SKM-1 treated with dmso at 0.1 percent for 144 hours (cell line): ENCODE measurements at regions not wholly inside any gene's neighbourhood (a gene's known extent, or its start where the extent isn't known, plus 50 kb on each side); places are given as distances from the start of the nearest gene placed in this dataset.

ENCODE experiments used
- DNase-seq: peaks from one replicate; lab custom pipeline; 2025; ENCODE audit not compliant: unreplicated experiment; lab: John Stamatoyannopoulos, UW

DNA sequence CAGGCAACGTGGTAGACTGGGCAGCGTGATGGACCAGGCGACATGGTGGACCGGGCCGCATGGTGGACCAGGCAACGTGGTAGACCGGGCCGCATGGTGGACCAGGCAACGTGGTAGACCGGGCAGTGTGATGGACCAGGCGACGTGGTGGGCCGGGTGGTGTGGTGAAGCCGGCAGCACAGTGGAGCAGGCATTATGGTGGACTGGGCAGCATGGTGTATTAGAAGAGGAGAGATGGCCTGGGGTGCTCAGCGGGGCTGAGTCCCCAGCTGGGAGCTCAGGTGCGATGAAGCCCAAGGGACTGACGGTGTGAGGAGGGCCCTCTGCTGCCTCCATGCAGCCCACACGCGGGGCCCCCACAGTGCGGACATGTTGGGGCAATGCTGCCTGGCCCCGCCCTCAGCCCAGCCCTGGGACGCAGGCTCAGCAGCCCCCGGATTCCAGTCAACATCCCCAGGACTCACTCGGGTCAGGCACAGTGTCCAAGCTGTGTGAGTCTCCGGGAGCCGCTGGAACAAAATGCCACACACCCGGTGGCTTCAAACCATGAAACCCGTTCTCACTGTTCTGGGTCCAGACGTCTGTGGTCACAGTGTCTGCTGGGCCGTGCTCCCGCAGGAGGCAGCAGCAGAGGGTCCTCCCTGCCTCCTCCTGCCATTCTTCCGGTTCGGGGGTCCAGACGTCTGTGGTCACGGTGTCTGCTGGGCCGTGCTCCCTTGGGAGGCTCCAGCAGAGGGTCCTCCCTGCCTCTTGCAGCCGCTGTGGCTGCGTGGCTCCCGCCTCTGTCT, 1084.9 kb downstream of the BRD1 start:
- no peak for DNase-seq

DNA sequence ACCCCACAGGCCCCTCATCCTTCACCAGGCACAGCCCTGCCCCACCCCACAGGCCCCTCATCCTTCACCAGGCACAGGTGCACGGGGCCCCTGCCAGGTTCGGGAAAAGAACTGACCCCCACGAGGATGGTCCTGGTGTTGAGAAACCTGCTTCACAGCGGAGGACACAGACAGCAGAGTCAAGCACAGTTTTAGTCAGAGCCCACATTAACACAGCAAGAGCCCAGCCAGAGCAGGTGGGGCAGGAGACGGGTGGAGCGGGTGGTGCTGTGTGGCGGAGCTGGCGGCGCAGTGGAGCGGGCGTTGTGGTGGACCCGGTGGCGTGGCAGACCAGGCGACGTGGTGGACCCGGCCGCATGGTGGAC, 1085.5 kb downstream of the BRD1 start:
- no peak for DNase-seq

DNA sequence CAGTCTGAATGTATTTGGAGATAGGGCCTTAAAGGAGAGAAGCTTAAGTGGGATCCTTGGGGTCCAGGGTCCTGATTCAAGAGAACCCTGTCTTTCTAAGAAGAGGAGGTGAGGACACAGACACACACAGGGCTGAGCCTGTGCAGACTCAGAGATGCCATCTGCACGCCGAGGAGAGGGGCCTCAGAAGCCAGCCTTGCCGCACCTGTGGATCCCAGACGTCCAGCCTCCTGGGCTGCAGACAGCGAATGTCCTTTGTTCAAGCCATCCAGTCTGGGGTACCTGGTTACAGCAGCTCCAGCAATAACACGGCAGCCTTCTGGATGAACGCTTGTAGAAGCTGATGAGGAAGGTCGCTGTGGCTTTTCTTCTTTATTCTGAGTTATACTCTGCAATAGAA, 1086.1 kb downstream of the BRD1 start:
- DNase-seq: no peak

DNA sequence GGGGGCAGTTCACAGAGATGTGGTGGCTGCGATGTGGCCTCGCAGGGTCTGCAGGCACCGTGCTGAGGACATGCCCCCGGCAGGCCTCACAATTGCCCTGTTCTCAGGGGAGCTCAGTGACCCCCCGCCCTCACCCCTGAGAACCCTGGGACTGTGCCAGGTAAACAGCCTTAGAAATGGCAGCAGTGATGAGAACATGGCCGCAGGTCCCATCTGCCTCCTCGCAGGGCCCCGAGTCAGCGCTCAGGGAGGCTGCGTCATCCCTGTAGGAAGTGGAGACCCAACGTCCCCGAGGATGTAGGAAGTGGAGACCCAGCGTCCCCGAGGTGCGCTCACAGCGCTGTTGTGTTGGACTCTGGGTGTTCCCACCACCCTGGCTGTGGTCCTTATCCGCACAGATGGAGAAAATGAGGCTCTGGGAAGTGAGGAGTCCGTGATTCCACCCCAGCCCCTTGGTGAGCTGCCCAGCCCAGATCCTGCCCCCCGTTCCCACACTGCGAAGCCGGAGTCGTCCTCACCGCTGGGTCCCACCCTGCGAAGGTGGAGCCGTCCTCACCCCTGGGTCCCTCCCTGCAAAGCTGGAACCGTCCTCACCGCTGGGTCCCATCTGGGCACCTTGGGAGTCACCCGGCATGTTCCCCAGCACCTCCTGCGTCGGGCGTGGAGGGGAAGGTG, 1086.8 kb downstream of the BRD1 start:
- DNase-seq: no peak

DNA sequence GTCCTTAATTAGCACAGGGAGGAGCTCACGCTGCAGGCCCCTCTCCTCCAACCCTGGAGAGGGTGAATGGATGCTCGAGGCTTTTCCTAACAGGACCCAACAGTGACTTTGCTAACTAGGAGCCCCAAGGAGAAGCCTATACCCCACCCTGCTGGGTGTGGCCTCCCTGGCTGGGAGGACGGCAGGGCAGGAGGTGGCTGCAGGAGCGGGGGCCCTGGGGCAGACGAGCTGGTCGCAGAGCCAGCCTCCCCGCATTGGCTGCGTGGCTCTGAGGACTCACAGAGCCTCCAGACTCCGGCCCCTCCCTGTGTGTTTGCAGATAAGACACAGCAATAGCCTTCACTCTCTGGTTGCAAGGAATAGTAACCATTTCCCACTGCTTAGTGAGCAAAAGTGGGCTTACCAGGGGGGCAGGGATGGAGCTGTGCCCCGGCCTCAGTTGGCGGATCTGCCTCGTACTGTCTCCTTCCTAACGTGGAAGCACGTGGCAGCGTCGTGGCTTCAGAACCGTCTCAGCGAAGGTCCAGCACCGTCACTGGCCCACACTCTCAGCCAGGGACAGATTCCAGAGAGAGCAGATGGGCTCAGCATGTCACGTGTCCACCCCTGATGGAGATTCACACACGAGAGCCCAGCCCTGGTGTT, 1087.5 kb downstream of the BRD1 start:
- DNase-seq: no peak

DNA sequence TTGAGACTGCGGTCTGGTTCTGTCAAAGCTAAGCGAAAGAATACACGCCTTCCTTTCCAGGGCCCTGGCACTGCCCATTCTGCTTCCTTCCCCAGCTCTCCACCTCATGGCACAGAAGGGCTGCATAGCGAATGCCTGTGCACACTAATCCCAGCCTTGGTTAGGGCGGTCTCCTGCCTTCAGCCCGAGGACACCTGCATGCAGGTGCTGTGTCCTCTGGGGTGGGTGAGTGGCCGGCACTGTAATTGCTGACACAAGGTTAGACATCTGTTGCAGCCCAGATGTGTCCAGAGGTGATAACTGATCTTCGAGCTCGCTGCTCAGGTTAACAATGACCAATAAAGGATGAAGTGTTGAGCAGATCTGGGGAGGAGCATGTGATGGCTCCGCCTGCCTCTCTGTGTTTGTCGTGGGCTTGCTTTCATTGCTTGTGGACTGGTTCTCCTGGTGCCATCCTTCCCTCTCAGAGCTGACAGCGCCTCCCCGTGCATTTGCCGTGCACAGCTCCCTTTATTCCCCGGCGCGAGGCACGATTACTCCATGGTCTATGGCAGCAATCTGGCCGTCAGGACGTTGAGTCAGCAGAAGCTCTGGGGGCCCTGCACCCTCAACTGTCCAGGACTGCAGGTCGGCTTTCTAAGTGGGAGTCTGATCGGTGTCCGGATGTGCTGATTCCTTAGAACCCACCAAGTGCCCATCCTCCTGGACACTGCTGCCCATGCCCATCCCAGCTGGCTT, 1088.2 kb downstream of the BRD1 start:
- DNase-seq: no peak

DNA sequence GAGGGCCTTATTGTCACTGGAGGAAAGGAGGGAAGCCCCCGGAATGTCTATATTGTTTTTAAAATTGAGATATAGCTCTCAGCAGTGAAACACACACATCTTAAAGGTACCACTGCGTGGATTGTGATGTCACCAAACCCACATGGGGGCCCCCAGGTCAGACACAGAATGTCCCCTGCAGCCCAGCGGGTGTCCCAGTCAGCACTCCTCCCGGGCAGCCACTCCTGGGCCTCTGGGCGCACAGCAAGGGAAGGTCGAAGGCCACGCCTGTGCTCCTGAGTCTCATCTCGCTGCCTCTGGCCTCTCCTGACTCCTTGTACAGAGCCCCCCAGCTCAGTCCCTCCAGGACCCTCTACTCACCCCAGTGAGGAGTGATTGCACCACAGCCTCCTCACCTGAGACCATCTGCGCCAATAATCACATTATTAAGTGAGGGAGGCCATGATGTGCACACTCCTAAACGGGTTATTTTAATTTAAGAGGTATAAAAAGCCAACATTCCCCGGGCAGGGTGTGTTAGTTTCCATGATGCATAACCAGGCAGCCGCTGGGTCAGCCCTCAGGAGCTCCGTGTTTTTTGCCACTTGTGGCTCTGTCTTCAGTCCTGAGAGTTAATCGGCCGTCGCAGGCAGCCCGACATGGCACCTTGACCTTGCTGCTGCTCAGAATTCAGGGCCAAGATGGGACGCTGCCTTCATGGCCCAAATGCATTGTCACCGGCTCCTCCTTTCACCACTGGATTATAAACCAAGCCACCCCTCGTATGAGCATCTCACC, 1089.3 kb downstream of the BRD1 start:
- DNase-seq: no peak

DNA sequence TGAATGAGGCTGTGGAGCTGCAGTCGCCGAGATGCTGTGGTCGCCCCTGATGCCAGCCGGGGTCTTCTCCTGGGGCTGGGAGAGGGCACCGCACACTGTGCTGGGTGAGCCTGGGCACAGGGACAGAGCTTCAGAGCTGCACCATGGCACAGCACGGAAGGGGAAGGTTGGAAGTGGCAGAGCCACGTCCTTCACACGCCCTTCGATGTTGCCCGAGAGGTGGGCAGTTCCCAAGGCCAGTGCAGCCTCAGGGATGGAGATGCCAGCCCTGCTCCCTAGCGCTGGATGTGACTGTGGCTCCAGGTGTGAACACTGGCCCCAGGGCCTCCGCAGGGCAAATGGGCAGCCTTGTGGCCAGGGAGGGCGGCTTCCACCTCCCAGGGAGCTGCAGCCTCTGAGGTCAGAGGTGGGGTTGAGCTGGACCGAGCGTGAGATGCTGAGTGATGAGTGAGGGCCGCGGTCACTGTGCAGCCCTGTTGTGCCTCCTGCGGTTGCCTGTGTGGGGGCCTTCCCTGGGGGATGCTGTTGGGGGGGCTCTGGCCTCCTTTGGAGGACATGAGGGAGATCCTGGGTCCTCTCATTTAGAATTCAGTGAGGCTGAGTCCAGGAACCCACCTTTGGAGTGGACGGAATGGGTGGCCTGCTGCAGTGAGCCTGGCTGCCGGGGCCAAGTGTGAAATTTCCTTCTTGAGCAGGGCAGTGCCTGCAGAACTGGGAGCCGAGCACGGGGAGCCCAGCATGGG, 1090.0 kb downstream of the BRD1 start:
- DNase-seq: no peak

DNA sequence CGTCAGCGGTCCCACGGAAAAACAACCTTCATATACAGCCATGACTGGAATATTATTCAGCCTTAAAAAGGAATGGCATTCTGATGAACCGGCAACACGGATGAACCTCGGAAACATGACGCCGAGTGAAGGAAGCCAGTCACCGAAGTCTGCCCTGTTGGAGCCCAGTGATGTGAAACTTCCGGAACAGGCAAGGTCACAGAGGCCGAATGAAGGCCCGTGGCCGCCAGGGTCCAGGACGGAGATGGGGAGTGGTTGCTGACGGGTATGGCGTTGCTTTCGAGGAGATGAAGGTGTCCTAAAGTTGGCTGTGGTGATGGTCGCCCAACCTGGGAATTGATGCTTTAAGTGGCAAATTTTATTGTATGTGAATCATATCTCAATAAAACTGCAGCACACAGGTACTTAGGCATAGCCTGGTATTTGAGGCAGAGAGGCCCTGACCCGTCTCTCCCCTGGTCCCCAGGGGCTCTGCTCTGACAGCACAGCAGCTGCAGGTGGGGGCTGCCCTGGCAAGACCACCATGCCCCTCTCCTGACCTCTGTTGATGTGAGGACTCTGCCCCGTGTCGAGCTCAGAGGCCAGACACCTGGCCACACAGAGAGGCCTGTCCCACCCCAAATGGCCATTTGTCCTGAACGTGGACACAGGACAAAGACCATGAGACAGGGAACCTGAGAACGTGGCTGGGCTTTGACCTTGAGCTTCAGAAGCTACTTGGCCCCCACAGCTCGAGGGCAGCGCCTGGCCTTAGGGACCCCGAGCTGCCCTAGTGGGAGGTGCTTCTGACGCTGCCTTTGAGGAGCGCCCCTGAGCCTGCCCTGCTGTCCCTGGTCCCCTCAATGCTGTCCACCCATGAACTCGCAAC, 1090.8 kb downstream of the BRD1 start:
- DNase-seq: no peak

DNA sequence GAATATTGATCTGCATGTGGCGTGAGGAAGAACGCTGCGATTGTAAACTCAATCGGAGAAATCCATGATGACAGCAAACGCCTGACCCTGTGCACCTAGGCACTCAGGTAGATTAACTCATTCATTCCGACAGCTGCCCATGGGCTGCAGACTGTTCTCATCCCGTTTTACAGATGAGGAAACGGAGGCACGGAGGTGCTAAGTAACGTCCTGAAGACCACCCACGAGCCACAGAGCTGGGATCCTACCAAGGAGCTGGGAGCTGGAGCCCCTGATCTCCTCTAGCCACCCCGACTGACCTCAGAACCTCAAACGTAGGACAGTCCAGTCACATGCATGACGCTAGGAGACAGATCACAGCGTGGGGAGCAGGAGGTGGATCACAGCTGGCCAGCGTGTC, 1092.7 kb downstream of the BRD1 start:
- no peak for DNase-seq

DNA sequence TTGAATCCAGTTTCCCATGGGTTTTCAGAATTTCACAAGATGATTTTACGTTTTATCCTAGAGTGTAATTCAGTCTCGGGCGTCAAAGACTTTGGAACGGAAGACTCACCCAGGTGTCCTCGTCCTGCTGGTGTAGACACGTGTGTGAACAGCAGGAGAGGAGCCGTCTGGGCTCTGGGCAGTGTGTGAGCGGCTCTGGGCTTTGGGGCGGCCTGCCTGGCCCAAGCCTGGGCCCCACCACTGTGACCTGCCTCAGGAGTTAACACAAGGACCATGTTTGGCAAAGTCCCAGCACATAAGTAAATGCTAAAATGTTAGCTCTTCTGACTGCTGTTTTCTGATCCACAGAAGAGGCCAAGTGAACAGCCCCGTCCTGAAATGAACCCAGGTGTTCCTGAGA, 1093.3 kb downstream of the BRD1 start:
- DNase-seq: no peak

DNA sequence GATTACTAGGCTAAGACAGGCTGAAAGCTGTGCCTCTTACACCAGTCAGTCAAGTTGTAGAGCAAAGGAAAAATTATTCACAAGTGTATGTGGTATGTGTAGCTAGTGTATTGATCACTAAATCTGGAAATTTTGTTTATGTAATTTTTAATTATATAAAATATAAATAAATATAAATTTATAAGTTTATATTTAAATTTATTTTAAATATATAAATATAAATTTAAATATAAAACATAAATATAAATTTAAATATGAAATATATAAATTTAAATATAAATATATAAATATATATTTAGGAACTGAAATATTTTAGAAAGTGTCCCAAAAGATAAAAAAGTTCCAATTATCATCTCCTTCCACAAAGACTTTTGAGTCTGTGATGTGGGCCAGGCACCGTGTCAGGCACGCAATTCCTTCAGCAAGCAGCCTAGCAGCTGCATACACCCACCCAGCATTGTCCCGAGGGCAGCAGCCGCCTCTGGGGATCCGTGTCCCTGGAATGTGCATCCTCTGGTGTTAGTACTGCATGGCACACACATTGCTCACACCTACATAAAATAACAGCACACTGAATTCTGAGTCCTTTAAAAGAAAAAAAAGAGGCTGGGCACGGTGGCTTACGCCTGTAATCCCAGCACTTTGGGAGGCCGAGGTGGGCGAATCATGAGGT, 1098.0 kb downstream of the BRD1 start:
- DNase-seq: no peak

DNA sequence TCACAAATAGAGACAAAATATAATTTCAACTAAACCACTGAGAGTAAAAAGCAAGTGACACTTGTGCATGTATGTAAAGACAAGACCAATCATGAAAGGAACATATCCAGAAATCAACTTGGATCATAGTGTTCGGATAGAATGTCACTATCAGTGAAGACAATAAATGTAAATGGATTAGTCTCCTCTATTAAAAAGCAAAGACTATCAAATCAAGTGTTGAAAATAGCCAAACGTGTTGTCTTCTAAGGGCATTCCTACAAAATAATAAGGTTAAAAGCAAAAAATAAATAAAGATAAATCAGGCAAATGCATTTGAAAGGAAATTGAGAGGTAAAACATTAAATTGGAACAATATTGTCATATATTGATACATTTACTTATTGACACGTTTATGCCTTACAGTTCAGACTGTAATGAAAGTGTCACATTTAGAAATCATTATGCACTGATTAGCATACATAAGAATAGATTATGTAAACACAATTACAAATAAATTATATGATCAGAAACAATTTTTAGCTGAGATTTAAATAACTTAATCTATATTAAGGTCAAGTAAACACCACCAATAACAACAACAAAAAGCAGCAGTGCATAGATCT, 1100.1 kb downstream of the BRD1 start:
- DNase-seq: no peak

DNA sequence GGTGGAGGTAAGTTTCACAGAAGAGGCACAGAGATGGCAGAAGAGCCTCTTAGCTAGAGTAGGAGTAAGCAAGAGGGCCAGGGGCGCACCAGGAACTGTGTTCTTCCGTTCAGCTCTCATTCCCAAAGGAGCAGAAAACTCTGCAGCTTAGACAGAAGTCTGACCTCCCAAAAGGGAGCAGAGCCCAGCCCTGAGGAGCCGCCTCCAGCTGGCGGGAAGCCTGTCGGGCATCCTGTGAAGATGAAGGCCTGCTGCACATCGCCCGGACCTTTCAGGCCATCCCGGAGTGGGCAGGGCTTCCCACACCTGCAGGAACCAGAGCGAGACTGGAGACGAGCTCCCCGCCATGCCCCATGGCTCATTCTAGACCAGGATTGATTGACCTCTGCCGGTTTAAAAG, 1102.8 kb downstream of the BRD1 start:
- DNase-seq: no peak

DNA sequence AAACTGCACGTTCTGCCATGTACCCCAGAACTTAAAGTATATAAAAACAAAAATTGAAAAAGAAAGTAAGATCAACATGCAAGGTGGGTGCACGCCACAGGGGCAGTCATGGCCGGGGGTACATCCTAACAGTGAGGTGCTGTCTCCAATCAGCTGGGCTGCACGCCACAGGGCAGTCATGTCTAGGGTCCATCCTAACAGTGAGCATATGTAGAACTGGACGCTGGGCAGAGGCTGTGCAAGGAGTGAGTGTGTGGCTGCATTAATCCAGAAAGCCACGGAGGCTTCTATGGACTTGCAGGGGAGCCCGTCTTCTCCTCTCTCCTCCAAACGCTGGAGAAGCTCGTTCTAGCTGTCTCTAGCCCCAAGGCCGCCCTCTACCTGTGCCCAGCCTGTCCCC, 1105.0 kb downstream of the BRD1 start:
- no peak for DNase-seq

DNA sequence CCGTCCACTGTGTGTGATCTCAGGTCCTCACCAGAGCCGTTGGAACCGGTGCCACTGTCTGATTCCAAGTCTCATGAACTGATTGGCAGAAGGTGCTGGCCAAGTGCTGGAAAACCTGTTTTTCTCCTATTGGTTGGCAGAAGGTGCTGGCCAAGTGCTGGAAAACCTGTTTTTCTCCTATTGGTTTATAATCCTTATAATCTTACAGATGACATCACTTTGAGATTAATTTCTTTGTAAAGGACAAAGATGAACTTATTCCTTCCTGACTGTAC, 1106.3 kb downstream of the BRD1 start:
- no peak for DNase-seq

DNA sequence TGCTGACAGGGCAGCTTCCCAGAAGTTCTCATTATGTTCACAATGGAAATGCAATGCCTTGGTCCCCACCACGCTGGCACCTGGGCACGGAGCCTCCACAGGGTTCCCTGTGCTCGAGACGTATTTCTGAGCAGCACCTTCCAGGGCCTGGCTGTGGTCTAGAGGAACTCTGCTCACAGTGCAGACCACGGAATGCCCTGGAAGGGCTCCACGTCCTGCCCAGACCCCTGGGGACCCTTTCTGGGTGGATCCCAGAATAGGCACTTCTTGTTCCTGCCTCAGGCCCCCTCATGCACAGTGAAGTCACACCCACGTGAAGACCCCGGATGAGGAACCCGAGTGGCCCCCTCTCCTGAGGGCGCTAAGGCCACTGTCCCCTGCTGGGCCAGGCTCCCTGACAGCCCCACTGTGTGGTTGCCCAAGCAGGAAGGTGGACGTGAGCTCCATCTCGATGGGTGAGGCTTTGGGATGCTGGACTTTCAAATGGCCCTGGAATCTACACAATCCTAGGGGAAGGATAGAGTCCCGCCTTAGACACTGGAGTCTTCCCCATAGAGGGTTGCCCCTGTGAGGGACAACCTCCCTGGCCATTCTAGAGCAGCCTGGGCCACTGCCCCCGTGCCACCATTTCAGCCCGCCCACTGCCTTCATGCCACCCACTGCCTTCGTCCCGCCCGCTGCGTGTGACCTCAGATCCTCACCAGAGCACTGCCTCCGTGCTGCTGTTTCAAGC, 1106.8 kb downstream of the BRD1 start:
- no peak for DNase-seq
